HUDEP-2 (cell line): ENCODE measurements at regions not wholly inside any gene's neighbourhood (a gene's known extent, or its start where the extent isn't known, plus 50 kb on each side); places are given as distances from the start of the nearest gene placed in this dataset.
A peak's percentile ranks its signal among the peaks of the same experiment; 100 is the strongest.
"Not testable (repeated sequence)": the region's sequence is repeated elsewhere in the genome, so short reads cannot be mapped to it uniquely, and the experiment has no call there.

Experiments used
- DNase-seq, 76 experiments: peaks; one replicate each; lab custom pipeline; 2025; ENCODE audit not compliant: unreplicated experiment in 76 of 76; lab: John Stamatoyannopoulos, UW

DNA sequence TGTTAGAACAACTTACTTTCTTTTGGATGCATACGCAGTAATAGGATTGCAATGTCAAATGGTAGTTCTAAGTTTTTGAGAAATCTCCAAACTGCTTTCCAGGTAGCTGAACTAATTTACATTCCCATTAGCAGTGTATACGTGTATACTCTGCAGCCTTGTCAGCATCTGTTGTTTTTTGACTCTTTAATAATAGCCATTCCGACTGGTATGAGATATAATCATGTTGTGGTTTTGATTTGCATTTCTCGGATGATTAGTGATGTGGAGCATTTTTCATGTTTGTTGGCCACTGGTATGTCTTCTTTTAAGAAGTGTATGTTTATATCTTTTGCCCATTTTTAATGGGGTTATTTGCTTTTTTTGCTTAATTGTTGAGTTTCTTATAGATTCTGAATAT is 76.9 kb upstream of the HNRNPA1L2 start:
- not testable (repeated sequence) for DNase-seq

- DNase-seq = peak in 51 of 76 experiments; percentile 0 to 61 (median 18)
Measured at GRCh38 chr13:52569904-52570602, 72.2 kb upstream of the HNRNPA1L2 start.

DNA sequence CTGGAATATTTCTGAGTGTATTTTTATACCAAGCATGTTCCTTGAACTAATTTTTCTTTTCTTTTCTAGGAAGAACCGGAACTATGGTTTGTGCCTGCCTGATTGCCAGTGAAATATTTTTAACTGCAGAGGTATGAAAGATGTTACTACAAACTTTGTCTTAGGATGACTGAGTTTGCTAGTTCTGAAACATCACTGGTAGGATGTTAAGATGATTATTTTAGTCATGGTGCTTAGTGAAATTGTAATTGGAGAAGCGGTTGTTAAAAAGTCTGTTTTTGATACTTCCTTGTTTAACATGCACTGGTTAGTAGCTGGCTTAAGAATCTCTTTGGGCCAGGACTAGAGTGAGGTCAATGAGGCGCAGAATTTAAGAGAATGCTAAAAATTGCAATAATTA is 71.1 kb upstream of the HNRNPA1L2 start:
- DNase-seq = not testable (repeated sequence)

GRCh38 chr13:52582962-52583361 is 59.3 kb upstream of the HNRNPA1L2 start:
- DNase-seq = not testable (repeated sequence)
